HCT116 (cell line): ENCODE measurements at regions not wholly inside any gene's neighbourhood (a gene's known extent, or its start where the extent isn't known, plus 50 kb on each side); places are given as distances from the start of the nearest gene placed in this dataset.

Experiments
- ATAC-seq: fragments of 200-7000 bp; cut with Tn5 transposase; 2 replicates; pipeline ENCODE4 v1.9.1; 2020; ENCODE audit warnings: mild to moderate bottlenecking, moderate library complexity
- BruUV-seq: library from RNA; stranded (reverse); fragments of 400-500 nt; replicated peaks from 2 replicates; lab custom pipeline; 2021; lab: Mats Ljungman, UMichigan
- CTCF ChIA-PET: fragments of 300-600 bp; sonication (Branson Sonifier 250); formaldehyde crosslinking; loops from one replicate; lab custom pipeline; 2021; ENCODE audit warnings: antibody characterized with exemption; lab: Charles Lee
- POLR2A ChIA-PET: fragments of 300-600, 350-600 bp; sonication (Branson Sonifier 250); formaldehyde crosslinking; loops from one replicate; lab custom pipeline; 2021; ENCODE audit warnings: antibody characterized with exemption; lab: Charles Lee
- RAD21 ChIA-PET, 2 experiments: fragments of 300-600 bp; sonication (Branson Sonifier 250); formaldehyde crosslinking; loops; one replicate each; lab custom pipeline; 2023; ENCODE audit warnings: low total read pairs in 2 of 2; ENCODE audit not compliant: uncharacterized antibody in 2 of 2, unreplicated experiment in 2 of 2, low non-redundant PET in 1 of 2; lab: Charles Lee
- DNase-seq: peaks from one replicate; pipeline ENCODE4 v3.0.0-alpha.2; 2010; ENCODE audit warnings: low read depth, low spot score
- H2AFZ ChIP-seq: fragments of 200-600 bp; shearing (Covaris generic), sonication (generic); 2 replicates; pipeline ENCODE4 v1.6.1; 2017; ENCODE audit warnings: low read depth, mixed run types, mixed read lengths, antibody characterized with exemption, low read length; ENCODE audit not compliant: poor library complexity, severe bottlenecking
- H3K27ac ChIP-seq: 2 replicates; pipeline ENCODE4 v1.5.1; 2012; ENCODE audit warnings: low read depth, low read length
- H3K27me3 ChIP-seq: fragments of 200-600 bp; sonication (generic); 2 replicates; pipeline ENCODE4 v1.6.1; 2016; ENCODE audit warnings: mixed run types, low read length, mixed read lengths; ENCODE audit not compliant: insufficient read depth
- H3K36me3 ChIP-seq, 2 experiments: fragments of 200-500 bp in 1 of 2; fragments of 200-600 bp in 1 of 2; sonication (Bioruptor generic) in 1 of 2; sonication (generic) in 1 of 2; 2 replicates each; pipeline versions ENCODE4 v1.5.1 to v1.6.1; 2014 to 2016; ENCODE audit warnings: low read length in 2 of 2, inconsistent platforms in 1 of 2, mixed read lengths in 1 of 2, mixed run types in 1 of 2; ENCODE audit not compliant: insufficient read depth in 2 of 2, control insufficient read depth in 1 of 2
- H3K4me1 ChIP-seq, 2 experiments: fragments of 200-600 bp in 1 of 2; sonication (generic) in 1 of 2; 2 replicates each; pipeline versions ENCODE4 v1.5.1 to v1.6.1; 2012 to 2017; ENCODE audit warnings: low read length in 2 of 2, inconsistent platforms in 1 of 2, mild to moderate bottlenecking in 1 of 2, mixed read lengths in 1 of 2, mixed run types in 1 of 2, moderate library complexity in 1 of 2; ENCODE audit not compliant: insufficient read depth in 2 of 2, control insufficient read depth in 1 of 2
- H3K4me2 ChIP-seq: fragments of 200-600 bp; sonication (generic); 2 replicates; pipeline ENCODE4 v1.6.1; 2017; ENCODE audit warnings: mixed run types, low read length, mixed read lengths
- H3K4me3 ChIP-seq, 2 experiments: fragments of 200-600 bp in 1 of 2; sonication (generic) in 1 of 2; replicated peaks in 1 of 2; 2 replicates each; pipeline ENCODE4 v1.5.1; 2011 to 2016; ENCODE audit warnings: low read length in 2 of 2, control low read depth in 1 of 2, low read depth in 1 of 2, mild to moderate bottlenecking in 1 of 2, mixed read lengths in 1 of 2, mixed run types in 1 of 2
- H3K79me2 ChIP-seq: fragments of 200-600 bp; sonication (generic); 2 replicates; pipeline ENCODE4 v1.6.1; 2017; ENCODE audit warnings: mild to moderate bottlenecking, mixed run types, low read length, moderate library complexity, mixed read lengths; ENCODE audit not compliant: insufficient read depth
- H3K9ac ChIP-seq: fragments of 200-600 bp; sonication (generic); 2 replicates; pipeline ENCODE4 v1.6.1; 2016; ENCODE audit warnings: low read length, mixed read lengths
- H3K9me2 ChIP-seq: fragments of 200-600 bp; sonication (generic), shearing (Covaris generic); 2 replicates; pipeline ENCODE4 v1.6.1; 2017; ENCODE audit warnings: mixed run types, mild to moderate bottlenecking, moderate library complexity; ENCODE audit not compliant: insufficient read depth
- H3K9me3 ChIP-seq, 2 experiments: fragments of 200-500 bp in 1 of 2; fragments of 200-600 bp in 1 of 2; sonication (Bioruptor generic) in 1 of 2; sonication (generic) in 1 of 2; 2 replicates each; pipeline ENCODE4 v1.6.1; 2014 to 2017; ENCODE audit warnings: low read length in 2 of 2, mixed read lengths in 2 of 2, inconsistent platforms in 1 of 2, low read depth in 1 of 2, mild to moderate bottlenecking in 1 of 2, mixed run types in 1 of 2, moderate library complexity in 1 of 2; ENCODE audit not compliant: control insufficient read depth in 1 of 2, insufficient read depth in 1 of 2
- H4K20me1 ChIP-seq: fragments of 200-600 bp; sonication (generic), shearing (Covaris generic); 2 replicates; pipeline ENCODE4 v1.6.1; 2017; ENCODE audit warnings: mixed run types, mild to moderate bottlenecking, moderate library complexity; ENCODE audit not compliant: insufficient read depth
- CEBPB ChIP-seq: IDR thresholded peaks from 2 replicates; pipeline ENCODE4 v1.6.1; 2012; ENCODE audit warnings: low read depth
- CTCF ChIP-seq, 3 experiments: fragments of 200-600 bp in 1 of 3; sonication (generic) in 1 of 3; IDR thresholded peaks in 2 of 3; conservative IDR thresholded peaks in 1 of 3; 2 replicates each; pipeline ENCODE4 v1.5.1; 2012 to 2017; ENCODE audit warnings: low read depth in 2 of 3, low read length in 2 of 3, antibody characterized with exemption in 1 of 3, borderline replicate concordance in 1 of 3, control low read depth in 1 of 3, mild to moderate bottlenecking in 1 of 3, mixed read lengths in 1 of 3, mixed run types in 1 of 3, moderate library complexity in 1 of 3; ENCODE audit not compliant: insufficient read depth in 1 of 3
- EGR1 ChIP-seq: IDR thresholded peaks from 2 replicates; pipeline ENCODE4 v1.6.1; 2012; ENCODE audit warnings: low read depth
- ELF1 ChIP-seq: IDR thresholded peaks from 2 replicates; pipeline ENCODE4 v1.6.1; 2012; ENCODE audit warnings: low read depth, borderline replicate concordance
- EZH2 ChIP-seq: fragments of 200-600 bp; sonication (generic); IDR thresholded peaks from 2 replicates; pipeline ENCODE4 v1.6.1; 2017; ENCODE audit warnings: antibody characterized with exemption, mixed run types
- JUND ChIP-seq: IDR thresholded peaks from 2 replicates; pipeline ENCODE4 v1.6.1; 2012
- RAD21 ChIP-seq: IDR thresholded peaks from 2 replicates; pipeline ENCODE4 v1.6.1; 2012; ENCODE audit warnings: low read depth, mild to moderate bottlenecking
- SIN3A ChIP-seq: IDR thresholded peaks from 2 replicates; pipeline ENCODE4 v1.6.1; 2012; ENCODE audit warnings: low read depth
- SP1 ChIP-seq: IDR thresholded peaks from 2 replicates; pipeline ENCODE4 v1.6.1; 2012; ENCODE audit warnings: low read depth
- TCF7L2 ChIP-seq: IDR thresholded peaks from 2 replicates; pipeline ENCODE4 v1.7.0; 2011; ENCODE audit warnings: borderline replicate concordance, inconsistent platforms; ENCODE audit not compliant: insufficient read depth, insufficient read length; ENCODE audit errors: extremely low read depth
- YY1 ChIP-seq: IDR thresholded peaks from 2 replicates; pipeline ENCODE4 v1.6.1; 2011; ENCODE audit warnings: low read length, low read depth, moderate library complexity, mild to moderate bottlenecking; ENCODE audit not compliant: insufficient replicate concordance; ENCODE audit errors: extremely low read depth
- ZFX ChIP-seq: fragments of 450-650 bp; IDR thresholded peaks from 2 replicates; pipeline ENCODE4 v1.6.1; 2017
- intact Hi-C: fragments of 100-400 bp; cut with micrococcal nuclease; formaldehyde crosslinking; loops from 2 replicates; pipeline ENCODE4 v1.10.0; 2022

- no peak for ATAC-seq
- RAD21 ChIA-PET, result no interaction called here
- no TSS peak for BruUV-seq
- H3K9ac ChIP-seq, result no peak overlapping the region
- no peak for DNase-seq
- H2AFZ ChIP-seq, result no peak overlapping the region
- no peaks in the 10 kb centered on the region for H3K4me1 ChIP-seq
- H3K4me3 ChIP-seq, result no peak overlapping the region
- CTCF ChIA-PET, result no interaction called here
- TF ChIP-seq JUND, result no peak
- TF ChIP-seq ZFX, result no peak
- TF ChIP-seq CEBPB, result no peak
- TF ChIP-seq EZH2, result no peak
- no peak for TF ChIP-seq SIN3A
- TF ChIP-seq SP1, result no peak
- no peak for TF ChIP-seq YY1
- no peak for TF ChIP-seq ELF1
- TF ChIP-seq RAD21, result no peak
- no peak for TF ChIP-seq TCF7L2
- no peak for TF ChIP-seq CTCF (IDR thresholded peaks at IDR 0.05 in 2 of 3, conservative IDR thresholded peaks at IDR 0.05 in 1 of 3; ENCODE audit: borderline replicate concordance in 1 of 3, insufficient read depth in 1 of 3, low read depth in 2 of 3, low read length in 2 of 3)
- TF ChIP-seq EGR1, result no peak
- POLR2A ChIA-PET, result no interaction called here
- H4K20me1 ChIP-seq, result no peaks in the 10 kb centered on the region
- H3K9me2 ChIP-seq, result no peaks in the 10 kb centered on the region
- H3K9me3 ChIP-seq, result no peaks in the 10 kb centered on the region
- no peaks in the 10 kb centered on the region for H3K79me2 ChIP-seq
- no peak overlapping the region for H3K4me2 ChIP-seq
- no peak overlapping the region for H3K27ac ChIP-seq
- no peaks in the 10 kb centered on the region for H3K36me3 ChIP-seq
- peaks cover 6% of the 10 kb centered on the region; the same call in 1 of the 2 replicates for H3K27me3 ChIP-seq
- intact Hi-C loops, result no loop called here
Observed at GRCh38 chr1:69077633-69078032, 490.1 kb upstream of the LRRC7 start.
